ENCODE measurements at regions not wholly inside any gene's neighbourhood (a gene's known extent, or its start where the extent isn't known, plus 50 kb on each side); places are given as distances from the start of the nearest gene placed in this dataset.
"Not testable (repeated sequence)": the region's sequence is repeated elsewhere in the genome, so short reads cannot be mapped to it uniquely, and the experiment has no call there.

- H3K36me3 ChIP-seq (ENCODE audit: insufficient read depth, low read length), result no peaks in the 10 kb centered on the region
- DNase-seq (ENCODE audit: low read depth) (no peak), FAIRE-seq (no peak)
- no peaks in the 10 kb centered on the region for H3K9me3 ChIP-seq (ENCODE audit: insufficient read depth, low read depth, low read length)
- Mint-ChIP-seq H3K4me3 (ENCODE audit: unreplicated experiment) (no peak overlapping the region), H3K27me3 (ENCODE audit: low read depth, unreplicated experiment) (peaks cover 4% of the 10 kb centered on the region), H3K9me3 (ENCODE audit: unreplicated experiment) (peaks cover 5% of the 10 kb centered on the region), H3K36me3 (ENCODE audit: low read depth, unreplicated experiment) (no peaks in the 10 kb centered on the region), H3K4me1 (ENCODE audit: low read depth, unreplicated experiment) (no peaks in the 10 kb centered on the region), H3K27ac (ENCODE audit: unreplicated experiment) (no peak overlapping the region)
- H4K20me1 ChIP-seq (ENCODE audit: insufficient read depth, low read length), result no peaks in the 10 kb centered on the region
- H3K27me3 ChIP-seq (ENCODE audit: insufficient read depth, low read length), result no peaks in the 10 kb centered on the region
- H2AFZ ChIP-seq (ENCODE audit: low read depth, low read length), result no peak overlapping the region
- H3K79me2 ChIP-seq (ENCODE audit: insufficient read depth, low read length), result no peaks in the 10 kb centered on the region
- H3K4me3 ChIP-seq (ENCODE audit: insufficient read depth, low read depth, low read length), result no peak overlapping the region
- no peak for TF ChIP-seq EZH2 (IDR thresholded peaks at IDR 0.05; ENCODE audit: insufficient read depth, low read length)
- TF ChIP-seq, protein P1, sequence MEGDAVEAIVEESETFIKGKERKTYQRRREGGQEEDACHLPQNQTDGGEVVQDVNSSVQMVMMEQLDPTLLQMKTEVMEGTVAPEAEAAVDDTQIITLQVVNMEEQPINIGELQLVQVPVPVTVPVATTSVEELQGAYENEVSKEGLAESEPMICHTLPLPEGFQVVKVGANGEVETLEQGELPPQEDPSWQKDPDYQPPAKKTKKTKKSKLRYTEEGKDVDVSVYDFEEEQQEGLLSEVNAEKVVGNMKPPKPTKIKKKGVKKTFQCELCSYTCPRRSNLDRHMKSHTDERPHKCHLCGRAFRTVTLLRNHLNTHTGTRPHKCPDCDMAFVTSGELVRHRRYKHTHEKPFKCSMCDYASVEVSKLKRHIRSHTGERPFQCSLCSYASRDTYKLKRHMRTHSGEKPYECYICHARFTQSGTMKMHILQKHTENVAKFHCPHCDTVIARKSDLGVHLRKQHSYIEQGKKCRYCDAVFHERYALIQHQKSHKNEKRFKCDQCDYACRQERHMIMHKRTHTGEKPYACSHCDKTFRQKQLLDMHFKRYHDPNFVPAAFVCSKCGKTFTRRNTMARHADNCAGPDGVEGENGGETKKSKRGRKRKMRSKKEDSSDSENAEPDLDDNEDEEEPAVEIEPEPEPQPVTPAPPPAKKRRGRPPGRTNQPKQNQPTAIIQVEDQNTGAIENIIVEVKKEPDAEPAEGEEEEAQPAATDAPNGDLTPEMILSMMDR (IDR thresholded peaks at IDR 0.05; ENCODE audit: insufficient read depth, low read depth, low read length), result no peak
- no peaks in the 10 kb centered on the region for H3K4me1 ChIP-seq (ENCODE audit: insufficient read depth, low read length)
- H3K9ac ChIP-seq (ENCODE audit: low read length), result no peak overlapping the region
- no peak overlapping the region for H3K4me2 ChIP-seq (ENCODE audit: low read length)
- H3K27ac ChIP-seq (ENCODE audit: low read depth, low read length), result no peak overlapping the region
Observed at GRCh38 chr6:29236060-29236459, 65.4 kb downstream of the OR2J2 start.

DNA sequence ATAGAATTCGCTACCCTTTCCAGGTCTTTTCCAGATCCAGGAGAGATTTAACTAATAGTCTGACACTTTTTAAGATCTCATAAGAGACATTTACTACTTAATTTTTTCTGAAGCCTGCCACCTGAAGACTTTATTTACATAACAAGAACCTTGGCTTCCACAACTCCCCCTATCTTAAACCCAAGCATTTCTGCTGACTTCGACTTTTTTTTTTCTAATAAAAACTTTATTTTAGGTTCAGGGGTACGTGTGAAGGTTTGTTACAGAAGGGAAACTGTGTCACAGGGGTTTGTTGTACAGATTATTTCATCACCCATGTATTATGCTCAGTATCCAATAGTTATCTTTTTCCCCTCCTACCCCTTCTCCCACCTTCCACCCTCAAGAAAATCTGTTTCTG, 64.9 kb upstream of the OR14J1 start:
- H3K4me2 ChIP-seq (ENCODE audit: low read length), result no peak overlapping the region
- H3K27ac ChIP-seq (ENCODE audit: low read depth, low read length), result no peak overlapping the region
- no peaks in the 10 kb centered on the region for H3K27me3 ChIP-seq (ENCODE audit: insufficient read depth, low read length)
- no peak overlapping the region for H3K9ac ChIP-seq (ENCODE audit: low read length)
- FAIRE-seq (no peak), DNase-seq (ENCODE audit: low read depth) (no peak)
- no peaks in the 10 kb centered on the region for H3K4me1 Mint-ChIP-seq (ENCODE audit: low read depth, unreplicated experiment)
- no peaks in the 10 kb centered on the region for H3K79me2 ChIP-seq (ENCODE audit: insufficient read depth, low read length)
- H3K27me3 Mint-ChIP-seq (ENCODE audit: low read depth, unreplicated experiment), result peaks cover 4% of the 10 kb centered on the region
- H3K9me3 Mint-ChIP-seq (ENCODE audit: unreplicated experiment), result peaks cover 6% of the 10 kb centered on the region
- H3K27ac Mint-ChIP-seq (ENCODE audit: unreplicated experiment), result no peak overlapping the region
- H3K36me3 Mint-ChIP-seq (ENCODE audit: low read depth, unreplicated experiment), result no peaks in the 10 kb centered on the region
- TF ChIP-seq, protein P1 (IDR thresholded peaks at IDR 0.05; ENCODE audit: insufficient read depth, low read depth, low read length), result no peak
- TF ChIP-seq EZH2 (IDR thresholded peaks at IDR 0.05; ENCODE audit: insufficient read depth, low read length), result no peak
- no peaks in the 10 kb centered on the region for H4K20me1 ChIP-seq (ENCODE audit: insufficient read depth, low read length)
- no peak overlapping the region for H2AFZ ChIP-seq (ENCODE audit: low read depth, low read length)
- no peak overlapping the region for H3K4me3 ChIP-seq (ENCODE audit: insufficient read depth, low read depth, low read length)
- H3K9me3 ChIP-seq (ENCODE audit: insufficient read depth, low read depth, low read length), result no peaks in the 10 kb centered on the region
- H3K36me3 ChIP-seq (ENCODE audit: insufficient read depth, low read length), result no peaks in the 10 kb centered on the region
- H3K4me1 ChIP-seq (ENCODE audit: insufficient read depth, low read length), result no peaks in the 10 kb centered on the region
- H3K4me3 Mint-ChIP-seq (ENCODE audit: unreplicated experiment), result no peak overlapping the region

DNA sequence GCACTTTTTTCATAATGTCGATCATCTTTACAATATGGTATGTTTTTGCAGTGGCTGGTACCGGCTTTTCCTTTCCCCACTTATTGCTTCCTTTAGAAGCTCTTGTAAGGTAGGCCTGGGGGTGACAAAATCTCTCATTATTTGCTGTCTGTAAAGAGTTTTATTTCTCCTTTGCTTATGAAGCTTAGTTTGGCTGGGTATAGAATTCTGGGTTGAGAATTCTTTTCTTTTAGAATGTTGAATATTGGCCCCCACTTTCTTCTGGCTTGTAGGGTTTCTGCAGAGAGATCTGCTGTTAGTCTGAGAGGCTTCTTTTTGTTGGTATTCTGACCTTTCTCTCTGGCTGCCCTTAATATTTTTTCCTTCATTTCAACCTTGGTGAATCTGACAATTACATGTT, 58.5 kb upstream of the OR14J1 start:
- H4K20me1 ChIP-seq (ENCODE audit: insufficient read depth, low read length); H3K27ac Mint-ChIP-seq (ENCODE audit: unreplicated experiment); H3K36me3 ChIP-seq (ENCODE audit: insufficient read depth, low read length); H3K4me1 Mint-ChIP-seq (ENCODE audit: low read depth, unreplicated experiment); H3K27ac ChIP-seq (ENCODE audit: low read depth, low read length); H3K4me2 ChIP-seq (ENCODE audit: low read length); H3K27me3 Mint-ChIP-seq (ENCODE audit: low read depth, unreplicated experiment); H3K4me3 Mint-ChIP-seq (ENCODE audit: unreplicated experiment); H3K27me3 ChIP-seq (ENCODE audit: insufficient read depth, low read length); H3K4me3 ChIP-seq (ENCODE audit: insufficient read depth, low read depth, low read length); H2AFZ ChIP-seq (ENCODE audit: low read depth, low read length); H3K36me3 Mint-ChIP-seq (ENCODE audit: low read depth, unreplicated experiment); H3K9me3 ChIP-seq (ENCODE audit: insufficient read depth, low read depth, low read length); H3K79me2 ChIP-seq (ENCODE audit: insufficient read depth, low read length); FAIRE-seq; H3K9ac ChIP-seq (ENCODE audit: low read length); H3K4me1 ChIP-seq (ENCODE audit: insufficient read depth, low read length); DNase-seq (ENCODE audit: low read depth): not testable (repeated sequence)
- H3K9me3 Mint-ChIP-seq (ENCODE audit: unreplicated experiment), result peaks cover 18% of the 10 kb centered on the region

All from astrocyte (in vitro differentiated cells and primary cell).